GM12878 (cell line): ENCODE measurements at regions not wholly inside any gene's neighbourhood (a gene's known extent, or its start where the extent isn't known, plus 50 kb on each side); places are given as distances from the start of the nearest gene placed in this dataset.

Experiments used
- ATAC-seq: fragments of 200-7000 bp; cut with Tn5 transposase; 3 replicates; pipeline ENCODE4 v1.9.1; 2020; ENCODE audit warnings: mild to moderate bottlenecking, moderate library complexity
- BruUV-seq: library from RNA; stranded (reverse); fragments of 400-500 nt; replicated peaks from 2 replicates; lab custom pipeline; 2021; lab: Mats Ljungman, UMichigan
- CTCF ChIA-PET: fragments of 300-600 bp; sonication (Branson Sonifier 250); formaldehyde crosslinking; extraction: SDS; loops from one replicate; lab custom pipeline; 2021; ENCODE audit warnings: inconsistent platforms; lab: Yijun Ruan, JAX
- POLR2A ChIA-PET: fragments of 350-600 bp; formaldehyde crosslinking; extraction: SDS; loops from one replicate; lab custom pipeline; 2021; ENCODE audit warnings: inconsistent platforms; lab: Charles Lee
- RAD21 ChIA-PET: fragments of 300-600 bp; sonication (Branson Sonifier 250); formaldehyde crosslinking; loops from one replicate; lab custom pipeline; 2023; ENCODE audit warnings: antibody characterized with exemption; ENCODE audit not compliant: unreplicated experiment; lab: Charles Lee
- SMC1A ChIA-PET: fragments of 300-600 bp; sonication (Branson Sonifier 250); formaldehyde crosslinking; loops from one replicate; lab custom pipeline; 2023; ENCODE audit not compliant: unreplicated experiment, uncharacterized antibody; lab: Charles Lee
- DNase-seq: peaks from one replicate; pipeline ENCODE4 v3.0.0-alpha.2; 2011; ENCODE audit warnings: low read depth, low spot score
- FAIRE-seq: peaks from 3 replicates; lab custom pipeline; 2011; peaks lifted over from hg19 to GRCh38; lab: Jason Lieb, UNC
- H2AFZ ChIP-seq: 2 replicates; pipeline ENCODE4 v1.6.0; 2011; ENCODE audit warnings: low read depth, low read length, control low read depth; ENCODE audit not compliant: control insufficient read depth
- H3K27ac ChIP-seq: 2 replicates; pipeline ENCODE4 v1.5.1; 2011; ENCODE audit warnings: control low read depth; ENCODE audit not compliant: control insufficient read depth, insufficient read depth
- H3K27me3 ChIP-seq, 2 experiments: replicated peaks in 1 of 2; 2 replicates each; pipeline versions ENCODE4 v1.6.0 to v1.6.1; 2011; ENCODE audit warnings: low read length in 1 of 2; ENCODE audit not compliant: control insufficient read depth in 2 of 2, insufficient read depth in 2 of 2
- H3K36me3 ChIP-seq, 2 experiments: 2 replicates each; pipeline ENCODE4 v1.5.1; 2011; ENCODE audit warnings: low read length in 1 of 2; ENCODE audit not compliant: control insufficient read depth in 2 of 2, insufficient read depth in 2 of 2
- H3K4me1 ChIP-seq: 2 replicates; pipeline ENCODE4 v1.6.1; 2011; ENCODE audit warnings: mild to moderate bottlenecking, low read length, moderate library complexity, mixed read lengths; ENCODE audit not compliant: control insufficient read depth, insufficient read depth
- H3K4me2 ChIP-seq: 2 replicates; pipeline ENCODE4 v1.6.0; 2011; ENCODE audit warnings: control low read depth; ENCODE audit not compliant: control insufficient read depth, insufficient read depth
- H3K4me3 ChIP-seq: fragments of 200-600 bp; sonication (generic); 2 replicates; pipeline ENCODE4 v1.5.1; 2016
- H3K79me2 ChIP-seq: 2 replicates; pipeline ENCODE4 v1.6.0; 2011; ENCODE audit warnings: low read length; ENCODE audit not compliant: control insufficient read depth, insufficient read depth
- H3K9ac ChIP-seq: 2 replicates; pipeline ENCODE4 v1.8.0; 2011; ENCODE audit warnings: low read length, control low read depth, mixed read lengths; ENCODE audit not compliant: control insufficient read depth, insufficient read depth
- H3K9me3 ChIP-seq: replicated peaks from 3 replicates; pipeline ENCODE4 v1.5.1; 2011; ENCODE audit warnings: mild to moderate bottlenecking, low read length; ENCODE audit not compliant: control insufficient read depth, insufficient read depth
- H4K20me1 ChIP-seq: 2 replicates; pipeline ENCODE4 v1.6.0; 2011; ENCODE audit not compliant: control insufficient read depth, insufficient read depth
- BACH1 ChIP-seq: fragments of 450-650 bp; IDR thresholded peaks from 2 replicates; pipeline ENCODE4 v1.6.1; 2017; ENCODE audit warnings: mild to moderate bottlenecking, borderline replicate concordance
- BCL11A ChIP-seq: IDR thresholded peaks from 2 replicates; pipeline ENCODE4 v1.6.1; 2011; ENCODE audit warnings: low read depth, low read length
- CBX3 ChIP-seq: fragments of 200-600 bp; sonication (generic); IDR thresholded peaks from 2 replicates; pipeline ENCODE4 v1.6.1; 2016; ENCODE audit warnings: low read depth, borderline replicate concordance
- CBX5 ChIP-seq: sonication (generic); IDR thresholded peaks from 2 replicates; pipeline ENCODE4 v1.6.1; 2016; ENCODE audit warnings: low read depth, moderate library complexity, mild to moderate bottlenecking, inconsistent platforms
- EP300 ChIP-seq, 2 experiments: fragments of 150-350 bp in 1 of 2; IDR thresholded peaks; 2 replicates each; pipeline ENCODE4 v1.6.1; 2011 to 2012; ENCODE audit warnings: low read depth in 2 of 2, low read length in 2 of 2, borderline replicate concordance in 1 of 2, improper control_type of control experiment in 1 of 2, inconsistent platforms in 1 of 2; ENCODE audit not compliant: control insufficient read depth in 1 of 2
- HCFC1 ChIP-seq: fragments of 150-350 bp; IDR thresholded peaks from 2 replicates; pipeline ENCODE4 v1.6.1; 2014; ENCODE audit warnings: low read length
- IRF4 ChIP-seq: IDR thresholded peaks from 2 replicates; pipeline ENCODE4 v1.6.1; 2011; ENCODE audit warnings: low read depth, low read length
- MEF2A ChIP-seq: IDR thresholded peaks from 2 replicates; pipeline ENCODE4 v1.6.1; 2011; ENCODE audit warnings: low read depth, mild to moderate bottlenecking, low read length, moderate library complexity; ENCODE audit not compliant: insufficient read depth
- MYB ChIP-seq: fragments of 150-350 bp; IDR thresholded peaks from 2 replicates; pipeline ENCODE4 v1.6.1; 2014; ENCODE audit warnings: mild to moderate bottlenecking, low read depth, low read length, borderline replicate concordance
- NFIC ChIP-seq: IDR thresholded peaks from 2 replicates; pipeline ENCODE4 v1.6.1; 2012; ENCODE audit warnings: low read depth, mild to moderate bottlenecking, inconsistent platforms, low read length, moderate library complexity
- NFXL1 ChIP-seq: fragments of 450-650 bp; IDR thresholded peaks from 2 replicates; pipeline ENCODE4 v1.6.1; 2017; ENCODE audit warnings: antibody characterized with exemption, mild to moderate bottlenecking, borderline replicate concordance
- PAX5 ChIP-seq: IDR thresholded peaks from 2 replicates; pipeline ENCODE4 v1.6.1; 2011; ENCODE audit warnings: low read depth, low read length, borderline replicate concordance
- PML ChIP-seq: IDR thresholded peaks from 2 replicates; pipeline ENCODE4 v1.6.1; 2012; ENCODE audit warnings: low read length, inconsistent platforms
- RELA ChIP-seq: fragments of 450-650 bp; IDR thresholded peaks from 2 replicates; pipeline ENCODE4 v1.8.0; 2014; ENCODE audit warnings: borderline replicate concordance; ENCODE audit not compliant: partially characterized antibody
- REST ChIP-seq: IDR thresholded peaks from 2 replicates; pipeline ENCODE4 v1.6.1; 2012; ENCODE audit warnings: mild to moderate bottlenecking, low read depth, low read length
- RFX5 ChIP-seq: IDR thresholded peaks from 2 replicates; pipeline ENCODE4 v1.6.1; 2011; ENCODE audit warnings: low read depth, low read length, improper control_type of control experiment
- SP1 ChIP-seq: IDR thresholded peaks from one replicate; pipeline ENCODE4 v1.6.1; 2011; ENCODE audit warnings: low read depth, low read length
- ZNF217 ChIP-seq: fragments of 450-650 bp; IDR thresholded peaks from 2 replicates; pipeline ENCODE4 v1.6.1; 2017; ENCODE audit warnings: antibody characterized with exemption, mild to moderate bottlenecking
- ZNF274 ChIP-seq: IDR thresholded peaks from one replicate; pipeline ENCODE4 v1.8.0; 2011; ENCODE audit not compliant: insufficient read length, insufficient read depth
- WGBS: methylation state at CpG from one replicate; pipeline ENCODE4 v1.1.6; 2016; ENCODE audit warnings: low lambda C conversion rate; ENCODE audit not compliant: insufficient replicate concordance, insufficient coverage; ENCODE audit errors: missing lambda C conversion rate; 5-methylcytosine and 5-hydroxymethylcytosine counted together
- in situ Hi-C: fragments of 300-500 bp; cut with MboI; formaldehyde crosslinking; loops from 9 replicates; pipeline ENCODE4 v1.14.3; 2018; ENCODE audit warnings: mixed read lengths
- intact Hi-C: fragments of 100-400 bp; cut with micrococcal nuclease; formaldehyde crosslinking; loops from one replicate; pipeline ENCODE4 v1.14.2; 2022; ENCODE audit not compliant: unreplicated experiment

DNA sequence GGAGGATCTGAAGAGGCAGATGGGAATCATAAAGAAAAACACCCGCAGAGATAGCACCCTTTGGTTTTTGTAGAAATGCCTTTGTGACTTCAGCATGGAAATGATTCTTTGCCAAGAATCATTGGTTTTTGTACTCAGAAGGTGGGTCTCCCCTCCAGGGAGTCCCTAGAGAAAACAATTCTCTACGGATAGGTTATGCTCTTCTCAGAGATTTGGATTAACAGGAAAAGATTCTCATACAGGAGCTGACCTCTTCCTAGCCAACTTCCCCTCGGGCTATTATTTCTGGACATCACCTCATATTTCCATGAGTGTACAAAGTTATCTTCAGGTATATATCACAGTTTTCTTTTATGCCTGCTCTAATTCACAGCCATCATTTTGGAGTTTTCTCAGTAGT is 274.2 kb upstream of the HABP2 start:
- 20% methylated on average over 3 of the region's 3 CpGs for WGBS
- Histone ChIP-seq H3K36me3 (no peaks in the 10 kb centered on the region), H3K4me1 (no peaks in the 10 kb centered on the region), H3K4me3 (no peak overlapping the region), H3K79me2 (no peaks in the 10 kb centered on the region), H4K20me1 (no peaks in the 10 kb centered on the region), H3K9me3 (no peaks in the 10 kb centered on the region; the same call in 2 of the 3 replicates), H2AFZ (no peak overlapping the region), H3K27ac (no peak overlapping the region), H3K9ac (no peak overlapping the region), H3K27me3 (no peaks in the 10 kb centered on the region), H3K4me2 (no peak overlapping the region)
- POLR2A ChIA-PET: no interaction called here
- no peak for TF ChIP-seq PML
- no peak for TF ChIP-seq IRF4
- no peak for TF ChIP-seq ZNF274
- TF ChIP-seq REST: no peak
- no peak for TF ChIP-seq CBX3
- TF ChIP-seq NFXL1: no peak
- TF ChIP-seq HCFC1: no peak
- no peak for TF ChIP-seq CBX5
- no peak for TF ChIP-seq NFIC
- no peak for TF ChIP-seq PAX5
- no peak for TF ChIP-seq RELA
- no peak for TF ChIP-seq BCL11A
- no peak for TF ChIP-seq EP300 (IDR thresholded peaks at IDR 0.05; ENCODE audit: borderline replicate concordance in 1 of 2, control insufficient read depth in 1 of 2, low read depth in 2 of 2, low read length in 2 of 2)
- TF ChIP-seq BACH1: no peak
- no peak for TF ChIP-seq MYB
- no peak for TF ChIP-seq MEF2A
- TF ChIP-seq RFX5: no peak
- no peak for TF ChIP-seq SP1
- no peak for TF ChIP-seq ZNF217
- DNase-seq (no peak), FAIRE-seq (no peak), ATAC-seq (no peak)
- CTCF ChIA-PET: no interaction called here
- RAD21 ChIA-PET: no interaction called here
- SMC1A ChIA-PET: no interaction called here
- intact Hi-C loops: no loop called here
- in situ Hi-C loops: no loop called here
- no TSS peak for BruUV-seq
